Chondrocyte (in vitro differentiated cells): ENCODE measurements at regions not wholly inside any gene's neighbourhood (a gene's known extent, or its start where the extent isn't known, plus 50 kb on each side); places are given as distances from the start of the nearest gene placed in this dataset.

Experiments
- DNase-seq: peaks from one replicate; pipeline ENCODE4 v3.0.0; 2021; ENCODE audit warnings: mixed read lengths, low spot score
- H3K27ac Mint-ChIP-seq: one replicate; pipeline ENCODE4 v1.8.0; 2021; ENCODE audit warnings: mild to moderate bottlenecking, moderate library complexity, mixed read lengths; ENCODE audit not compliant: unreplicated experiment
- H3K27me3 Mint-ChIP-seq: 2 replicates; pipeline ENCODE4 v1.8.0; 2021; ENCODE audit warnings: low read depth, mixed read lengths
- H3K36me3 Mint-ChIP-seq: 2 replicates; pipeline ENCODE4 v1.8.0; 2021; ENCODE audit warnings: low read depth, mixed read lengths
- H3K4me1 Mint-ChIP-seq: 2 replicates; pipeline ENCODE4 v1.8.0; 2021; ENCODE audit warnings: low read depth, mild to moderate bottlenecking, mixed read lengths
- H3K4me3 Mint-ChIP-seq: one replicate; pipeline ENCODE4 v1.8.0; 2021; ENCODE audit warnings: mild to moderate bottlenecking, moderate library complexity, mixed read lengths; ENCODE audit not compliant: unreplicated experiment
- H3K9me3 Mint-ChIP-seq: 2 replicates; pipeline ENCODE4 v1.8.0; 2021; ENCODE audit warnings: low read depth, mixed read lengths
- CTCF ChIP-seq: fragments of 200-600 bp; sonication (generic); IDR thresholded peaks from 2 replicates; pipeline ENCODE4 v1.5.0; 2021; ENCODE audit warnings: antibody characterized with exemption, mild to moderate bottlenecking, moderate library complexity

GRCh38 chr12:84723988-84724387, 188.6 kb downstream of the SLC6A15 start:
- no peak for TF ChIP-seq CTCF
- Mint-ChIP-seq H3K9me3 (no peaks in the 10 kb centered on the region), H3K27me3 (no peaks in the 10 kb centered on the region), H3K36me3 (no peaks in the 10 kb centered on the region), H3K4me3 (no peak overlapping the region), H3K27ac (no peak overlapping the region), H3K4me1 (no peaks in the 10 kb centered on the region)
- no peak for DNase-seq

DNA sequence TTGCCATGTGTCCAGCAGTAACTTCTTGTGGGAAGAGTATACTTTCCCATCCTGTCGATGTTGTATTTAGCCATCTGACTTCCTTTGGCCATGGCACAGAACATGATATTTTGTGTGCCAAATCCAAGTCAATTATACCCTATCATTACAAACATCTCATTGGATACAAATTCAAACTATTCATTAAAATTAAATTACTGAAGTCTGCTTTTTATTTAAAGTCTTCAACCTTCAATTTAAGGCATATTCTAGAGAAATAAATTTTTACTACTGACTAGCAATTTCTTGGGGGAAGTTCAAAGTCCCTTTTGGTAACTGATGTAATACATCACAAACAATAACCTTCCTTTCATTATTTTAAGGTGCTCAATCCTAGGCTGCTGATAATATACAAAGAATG, 192.6 kb downstream of the SLC6A15 start:
- H3K27me3 Mint-ChIP-seq: no peaks in the 10 kb centered on the region
- H3K36me3 Mint-ChIP-seq: no peaks in the 10 kb centered on the region
- no peak for TF ChIP-seq CTCF
- no peak overlapping the region for H3K27ac Mint-ChIP-seq
- H3K4me3 Mint-ChIP-seq: no peak overlapping the region
- no peaks in the 10 kb centered on the region for H3K9me3 Mint-ChIP-seq
- no peaks in the 10 kb centered on the region for H3K4me1 Mint-ChIP-seq
- DNase-seq: no peak

- Mint-ChIP-seq H3K4me3 (no peak overlapping the region), H3K4me1 (no peaks in the 10 kb centered on the region), H3K36me3 (no peaks in the 10 kb centered on the region), H3K9me3 (no peaks in the 10 kb centered on the region), H3K27ac (no peak overlapping the region), H3K27me3 (no peaks in the 10 kb centered on the region)
- DNase-seq: no peak
- TF ChIP-seq CTCF: no peak
Measured at GRCh38 chr12:84718906-84719305, 193.7 kb downstream of the SLC6A15 start.

DNA sequence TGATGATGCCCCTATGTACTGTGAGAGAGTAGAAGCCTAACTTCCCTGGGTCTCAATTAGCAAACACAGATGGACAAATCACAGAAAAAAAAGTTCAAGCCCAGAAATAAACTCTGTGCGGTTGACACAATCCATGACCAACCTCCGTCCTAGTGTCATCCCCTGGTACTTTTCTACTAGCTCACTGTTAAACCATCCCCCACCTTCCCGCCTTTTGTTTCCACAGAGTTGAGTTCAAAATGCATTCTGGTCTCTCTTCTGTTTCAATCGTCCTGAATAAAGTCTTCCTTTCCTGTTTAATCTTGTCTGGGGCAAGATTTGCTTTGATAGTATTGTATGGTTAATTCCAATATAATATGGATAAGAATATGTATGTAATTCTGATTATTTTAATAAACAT, 199.9 kb downstream of the SLC6A15 start:
- no peaks in the 10 kb centered on the region for H3K4me1 Mint-ChIP-seq
- no peaks in the 10 kb centered on the region for H3K9me3 Mint-ChIP-seq
- no peak overlapping the region for H3K4me3 Mint-ChIP-seq
- DNase-seq: no peak
- H3K27ac Mint-ChIP-seq: no peak overlapping the region
- TF ChIP-seq CTCF: no peak
- H3K36me3 Mint-ChIP-seq: no peaks in the 10 kb centered on the region
- H3K27me3 Mint-ChIP-seq: no peaks in the 10 kb centered on the region

DNA sequence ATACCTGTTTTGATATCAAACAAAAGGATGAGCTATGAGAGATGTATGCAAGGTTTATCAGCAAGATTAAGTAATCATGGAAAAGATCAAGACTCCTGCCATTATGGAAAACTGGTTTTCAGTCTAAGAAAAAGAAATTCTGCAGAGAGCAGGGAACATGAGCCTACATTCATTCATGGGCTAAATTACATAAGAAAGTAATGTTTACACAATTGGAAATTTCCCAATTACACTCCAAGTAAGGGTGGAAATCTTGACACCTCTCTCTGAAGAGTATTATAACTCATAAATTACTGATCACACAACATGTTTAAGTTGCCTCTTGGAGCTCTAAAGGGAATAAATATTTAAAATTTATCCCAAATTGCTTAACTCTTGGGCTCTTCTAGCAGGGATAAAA, 206.2 kb downstream of the SLC6A15 start:
- no peaks in the 10 kb centered on the region for H3K36me3 Mint-ChIP-seq
- no peaks in the 10 kb centered on the region for H3K27me3 Mint-ChIP-seq
- no peak overlapping the region for H3K27ac Mint-ChIP-seq
- H3K4me1 Mint-ChIP-seq: no peaks in the 10 kb centered on the region
- no peak for DNase-seq
- no peaks in the 10 kb centered on the region for H3K9me3 Mint-ChIP-seq
- no peak overlapping the region for H3K4me3 Mint-ChIP-seq
- no peak for TF ChIP-seq CTCF
